Endothelial cell of umbilical vein (primary cell): ENCODE measurements at regions not wholly inside any gene's neighbourhood (a gene's known extent, or its start where the extent isn't known, plus 50 kb on each side); places are given as distances from the start of the nearest gene placed in this dataset.

ENCODE experiments used
- BruUV-seq: library from RNA; stranded (reverse); fragments of 400-500 nt; replicated peaks from 2 replicates; lab custom pipeline; 2021; lab: Mats Ljungman, UMichigan
- CTCF ChIA-PET: fragments of 300-600, 350-600 bp; sonication (Branson Sonifier 250); formaldehyde crosslinking; loops from one replicate; lab custom pipeline; 2021; ENCODE audit warnings: antibody characterized with exemption, inconsistent platforms; lab: Charles Lee
- POLR2A ChIA-PET: fragments of 300-600, 350-600 bp; sonication (Branson Sonifier 250); formaldehyde crosslinking; loops from one replicate; lab custom pipeline; 2021; ENCODE audit warnings: antibody characterized with exemption, inconsistent platforms; lab: Charles Lee
- DNase-seq: peaks from one replicate; pipeline ENCODE4 v3.0.0-alpha.2; 2011; ENCODE audit warnings: low read depth, low spot score
- FAIRE-seq: peaks from 2 replicates; lab custom pipeline; 2011; peaks lifted over from hg19 to GRCh38; lab: Jason Lieb, UNC
- H2AFZ ChIP-seq: 2 replicates; pipeline ENCODE4 v1.6.0; 2012; ENCODE audit warnings: low read depth, low read length, control low read depth, inconsistent platforms
- H3K27ac ChIP-seq: 2 replicates; pipeline ENCODE4 v1.5.1; 2011; ENCODE audit warnings: low read depth, mild to moderate bottlenecking, control low read depth, low read length, moderate library complexity; ENCODE audit not compliant: insufficient read depth
- H3K27me3 ChIP-seq, 2 experiments: 2 replicates each; pipeline versions ENCODE4 v1.6.0 to v1.6.1; 2011; ENCODE audit warnings: low read length in 2 of 2, mixed read lengths in 1 of 2; ENCODE audit not compliant: control insufficient read depth in 2 of 2, insufficient read depth in 2 of 2
- H3K36me3 ChIP-seq, 2 experiments: 2 replicates in 1 of 2; 3 replicates in 1 of 2; pipeline ENCODE4 v1.5.1; 2011; ENCODE audit warnings: low read length in 2 of 2, mild to moderate bottlenecking in 1 of 2, moderate library complexity in 1 of 2; ENCODE audit not compliant: control insufficient read depth in 2 of 2, insufficient read depth in 2 of 2; ENCODE audit errors: extremely low read depth in 1 of 2
- H3K4me1 ChIP-seq: 3 replicates; pipeline ENCODE4 v1.5.1; 2011; ENCODE audit warnings: mild to moderate bottlenecking, low read length; ENCODE audit not compliant: control insufficient read depth, insufficient read depth; ENCODE audit errors: extremely low read depth
- H3K4me2 ChIP-seq: 2 replicates; pipeline ENCODE4 v1.6.1; 2011; ENCODE audit warnings: low read length, control low read depth, mixed read lengths; ENCODE audit not compliant: insufficient read depth
- H3K4me3 ChIP-seq, 3 experiments: fragments of 200-600 bp in 1 of 3; sonication (generic), shearing (Covaris generic) in 1 of 3; replicated peaks in 1 of 3; 2 replicates each; pipeline ENCODE4 v1.5.1; 2011 to 2016; ENCODE audit warnings: control low read depth in 3 of 3, low read length in 3 of 3, mild to moderate bottlenecking in 2 of 3, inconsistent platforms in 1 of 3, low read depth in 1 of 3, moderate library complexity in 1 of 3; ENCODE audit not compliant: insufficient read depth in 1 of 3
- H3K79me2 ChIP-seq: 2 replicates; pipeline ENCODE4 v1.6.0; 2012; ENCODE audit warnings: low read length, inconsistent platforms; ENCODE audit not compliant: control insufficient read depth, insufficient read depth
- H3K9ac ChIP-seq: replicated peaks from 2 replicates; pipeline ENCODE3; 2011; ENCODE audit warnings: low read length, control low read depth; ENCODE audit not compliant: insufficient read depth; ENCODE audit errors: extremely low read depth
- H3K9me1 ChIP-seq: replicated peaks from 3 replicates; pipeline ENCODE4 v1.6.0; 2011; ENCODE audit warnings: mild to moderate bottlenecking, low read length; ENCODE audit not compliant: control insufficient read depth, insufficient read depth; ENCODE audit errors: extremely low read depth
- H3K9me3 ChIP-seq: replicated peaks from 2 replicates; pipeline ENCODE4 v1.5.1; 2012; ENCODE audit warnings: low read length, inconsistent platforms; ENCODE audit not compliant: control insufficient read depth, insufficient read depth
- H4K20me1 ChIP-seq: replicated peaks from 2 replicates; pipeline ENCODE3; 2011; ENCODE audit warnings: mild to moderate bottlenecking, low read length; ENCODE audit not compliant: control insufficient read depth, insufficient read depth; ENCODE audit errors: extremely low read depth
- EZH2 ChIP-seq: IDR thresholded peaks from 2 replicates; pipeline ENCODE4 v1.6.1; 2012; ENCODE audit warnings: borderline replicate concordance, low read depth, mild to moderate bottlenecking, moderate library complexity, low read length, inconsistent platforms; ENCODE audit not compliant: severe bottlenecking
- FOS ChIP-seq: IDR thresholded peaks from 2 replicates; pipeline ENCODE4 v1.6.1; 2011; ENCODE audit warnings: mild to moderate bottlenecking, low read length, moderate library complexity, borderline replicate concordance; ENCODE audit not compliant: insufficient read depth
- GATA2 ChIP-seq: IDR thresholded peaks from 2 replicates; pipeline ENCODE4 v1.7.0; 2011; ENCODE audit warnings: low read depth, mild to moderate bottlenecking, moderate library complexity, mixed read lengths, low read length; ENCODE audit not compliant: insufficient read length, insufficient read depth
- JUN ChIP-seq: IDR thresholded peaks from 2 replicates; pipeline ENCODE4 v1.6.1; 2011; ENCODE audit warnings: borderline replicate concordance, low read depth; ENCODE audit not compliant: insufficient read length, insufficient read depth
- MYC ChIP-seq: IDR thresholded peaks from one replicate; pipeline ENCODE4 v1.6.1; 2011; ENCODE audit warnings: mild to moderate bottlenecking, low read depth, low read length
- POLR2A ChIP-seq: IDR thresholded peaks from 2 replicates; pipeline ENCODE4 v1.6.1; 2012; ENCODE audit warnings: low read depth, mild to moderate bottlenecking, control low read depth, low read length
- POLR2AphosphoS5 ChIP-seq: IDR thresholded peaks from 2 replicates; pipeline ENCODE4 v1.6.1; 2012; ENCODE audit warnings: low read depth, mild to moderate bottlenecking, control low read depth, low read length, moderate library complexity; ENCODE audit not compliant: insufficient read depth
- dilution Hi-C: fragments of 300-500 bp; cut with MboI; formaldehyde crosslinking; loops from one replicate; pipeline ENCODE4 v1.15.0; 2019; ENCODE audit warnings: low sequenced_read_pairs; ENCODE audit not compliant: extremely low pct_ligation_motif_present
- intact Hi-C: fragments of 100-400 bp; cut with micrococcal nuclease; formaldehyde crosslinking; loops from one replicate; pipeline ENCODE4 v1.10.0; 2022
- TF ChIP-seq, protein P1 (sequence below), 2 donors: IDR thresholded peaks; 1 replicate in 1 of 2; 2 replicates in 1 of 2; pipeline ENCODE4 v1.5.1; 2011; ENCODE audit warnings: low read length in 2 of 2, mild to moderate bottlenecking in 2 of 2, moderate library complexity in 2 of 2, control low read depth in 1 of 2, inconsistent platforms in 1 of 2, low read depth in 1 of 2; ENCODE audit not compliant: insufficient read depth in 1 of 2; ENCODE audit errors: extremely low read depth in 1 of 2
- TF ChIP-seq, protein P2 (sequence below): IDR thresholded peaks from 2 replicates; pipeline ENCODE4 v1.6.1; 2011; ENCODE audit not compliant: insufficient read depth, insufficient read length

DNA sequence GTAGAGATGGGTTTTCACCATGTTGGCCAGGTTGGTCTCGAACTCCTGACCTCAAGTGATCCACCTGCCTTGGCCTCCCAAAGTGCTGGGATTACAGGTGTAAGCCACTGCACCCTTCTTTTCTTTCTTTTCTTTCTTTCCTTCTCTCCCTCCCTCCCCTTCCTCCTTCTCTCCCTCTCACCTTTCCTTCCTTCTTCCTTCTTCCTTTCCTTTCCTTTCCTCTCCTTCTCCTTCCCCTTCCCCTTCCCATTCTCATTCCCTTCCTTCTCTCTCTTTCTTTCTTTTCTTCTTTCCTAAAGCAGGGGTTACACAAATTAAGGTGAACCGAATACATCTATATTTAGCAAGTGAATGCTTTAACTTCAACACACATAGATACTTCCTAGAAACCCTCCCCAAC is 58.0 kb upstream of the URI1 start:
- Histone ChIP-seq H3K27ac (no peak overlapping the region), H3K79me2 (no peaks in the 10 kb centered on the region), H3K36me3 (no peaks in the 10 kb centered on the region), H3K27me3 (no peaks in the 10 kb centered on the region), H3K9ac (no peak overlapping the region), H4K20me1 (no peaks in the 10 kb centered on the region), H3K4me2 (no peak overlapping the region), H3K4me3 (no peak overlapping the region), H3K9me3 (no peaks in the 10 kb centered on the region), H2AFZ (no peak overlapping the region), H3K9me1 (no peaks in the 10 kb centered on the region), H3K4me1 (peaks cover 4% of the 10 kb centered on the region)
- dilution Hi-C loops = no loop called here
- POLR2A ChIA-PET = no interaction called here
- intact Hi-C loops = no loop called here
- TF ChIP-seq, protein P1, sequence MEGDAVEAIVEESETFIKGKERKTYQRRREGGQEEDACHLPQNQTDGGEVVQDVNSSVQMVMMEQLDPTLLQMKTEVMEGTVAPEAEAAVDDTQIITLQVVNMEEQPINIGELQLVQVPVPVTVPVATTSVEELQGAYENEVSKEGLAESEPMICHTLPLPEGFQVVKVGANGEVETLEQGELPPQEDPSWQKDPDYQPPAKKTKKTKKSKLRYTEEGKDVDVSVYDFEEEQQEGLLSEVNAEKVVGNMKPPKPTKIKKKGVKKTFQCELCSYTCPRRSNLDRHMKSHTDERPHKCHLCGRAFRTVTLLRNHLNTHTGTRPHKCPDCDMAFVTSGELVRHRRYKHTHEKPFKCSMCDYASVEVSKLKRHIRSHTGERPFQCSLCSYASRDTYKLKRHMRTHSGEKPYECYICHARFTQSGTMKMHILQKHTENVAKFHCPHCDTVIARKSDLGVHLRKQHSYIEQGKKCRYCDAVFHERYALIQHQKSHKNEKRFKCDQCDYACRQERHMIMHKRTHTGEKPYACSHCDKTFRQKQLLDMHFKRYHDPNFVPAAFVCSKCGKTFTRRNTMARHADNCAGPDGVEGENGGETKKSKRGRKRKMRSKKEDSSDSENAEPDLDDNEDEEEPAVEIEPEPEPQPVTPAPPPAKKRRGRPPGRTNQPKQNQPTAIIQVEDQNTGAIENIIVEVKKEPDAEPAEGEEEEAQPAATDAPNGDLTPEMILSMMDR (IDR thresholded peaks at IDR 0.05; ENCODE audit: extremely low read depth in 1 of 2, insufficient read depth in 1 of 2, low read depth in 1 of 2, low read length in 2 of 2) = no peak
- TF ChIP-seq MYC (no peak), EZH2 (no peak), POLR2AphosphoS5 (no peak), GATA2 (no peak), JUN (no peak), POLR2A (no peak), FOS (no peak)
- TF ChIP-seq, protein P2, sequence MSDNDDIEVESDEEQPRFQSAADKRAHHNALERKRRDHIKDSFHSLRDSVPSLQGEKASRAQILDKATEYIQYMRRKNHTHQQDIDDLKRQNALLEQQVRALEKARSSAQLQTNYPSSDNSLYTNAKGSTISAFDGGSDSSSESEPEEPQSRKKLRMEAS = no peak
- CTCF ChIA-PET = interaction anchor here (2.1 kb wide), 1 partner anchor 11 kb away, joined by 7 read pairs; no protein-coding TSS in a partner anchor
- no peak for FAIRE-seq
- no peak for DNase-seq
- no TSS peak for BruUV-seq
